GM23338 (cell line): ENCODE measurements at regions not wholly inside any gene's neighbourhood (a gene's known extent, or its start where the extent isn't known, plus 50 kb on each side); places are given as distances from the start of the nearest gene placed in this dataset.

Source experiments
- ATAC-seq: fragments of 200-7000 bp; cut with Tn5 transposase; 3 replicates; pipeline ENCODE4 v1.9.1; 2020
- DNase-seq: peaks from one replicate; pipeline ENCODE4 v3.0.0-alpha.2; 2015; ENCODE audit warnings: low spot score
- H2AFZ ChIP-seq: fragments of 200-600 bp; sonication (generic); 2 replicates; pipeline ENCODE4 v1.8.0; 2016; ENCODE audit warnings: antibody characterized with exemption, mild to moderate bottlenecking, moderate library complexity
- H3F3A ChIP-seq: fragments of 200-600 bp; sonication (generic); replicated peaks from 2 replicates; pipeline ENCODE4 v1.8.0; 2017; ENCODE audit warnings: antibody characterized with exemption, mixed run types, low read depth
- H3K27ac ChIP-seq: fragments of 200-600 bp; sonication (generic); 2 replicates; pipeline ENCODE4 v1.6.1; 2016; ENCODE audit warnings: low read depth
- H3K27me3 ChIP-seq: fragments of 200-600 bp; sonication (generic); 2 replicates; pipeline ENCODE4 v1.8.0; 2016; ENCODE audit warnings: mild to moderate bottlenecking, mixed run types, moderate library complexity; ENCODE audit not compliant: insufficient read depth
- H3K36me3 ChIP-seq: fragments of 200-600 bp; sonication (generic); 2 replicates; pipeline ENCODE4 v1.8.0; 2016; ENCODE audit warnings: mild to moderate bottlenecking; ENCODE audit not compliant: insufficient read depth
- H3K4me1 ChIP-seq: fragments of 200-600 bp; sonication (generic); 2 replicates; pipeline ENCODE4 v1.8.0; 2016; ENCODE audit warnings: mild to moderate bottlenecking, moderate library complexity; ENCODE audit not compliant: insufficient read depth
- H3K4me2 ChIP-seq: fragments of 200-600 bp; sonication (generic); 2 replicates; pipeline ENCODE4 v1.7.1; 2017; ENCODE audit warnings: mixed run types
- H3K4me3 ChIP-seq: fragments of 200-600 bp; sonication (generic); 2 replicates; pipeline ENCODE4 v1.6.1; 2016; ENCODE audit warnings: mixed run types
- H3K79me2 ChIP-seq: fragments of 200-600 bp; sonication (generic); replicated peaks from 2 replicates; pipeline ENCODE4 v1.8.0; 2017; ENCODE audit warnings: mild to moderate bottlenecking; ENCODE audit not compliant: insufficient read depth
- H3K9me2 ChIP-seq: fragments of 200-600 bp; sonication (generic); 2 replicates; pipeline ENCODE4 v1.8.0; 2017; ENCODE audit not compliant: insufficient read depth
- H4K20me1 ChIP-seq: fragments of 200-600 bp; sonication (generic); replicated peaks from 2 replicates; pipeline ENCODE4 v1.8.0; 2017; ENCODE audit warnings: mild to moderate bottlenecking; ENCODE audit not compliant: insufficient read depth
- H3K27ac Mint-ChIP-seq: 2 replicates; pipeline ENCODE4 v1.8.0; 2020; ENCODE audit warnings: inconsistent platforms, mild to moderate bottlenecking, moderate library complexity, mixed read lengths
- H3K27me3 Mint-ChIP-seq: 3 replicates; pipeline ENCODE4 v1.8.0; 2022; ENCODE audit warnings: low read depth, mild to moderate bottlenecking, moderate library complexity, mixed read lengths, inconsistent platforms; ENCODE audit not compliant: insufficient read depth, poor library complexity
- H3K36me3 Mint-ChIP-seq: 3 replicates; pipeline ENCODE4 v1.8.0; 2021; ENCODE audit warnings: low read depth, mild to moderate bottlenecking, inconsistent platforms, moderate library complexity, mixed read lengths
- H3K4me1 Mint-ChIP-seq: 3 replicates; pipeline ENCODE4 v1.8.0; 2020; ENCODE audit warnings: mild to moderate bottlenecking, inconsistent platforms, mixed read lengths
- H3K4me3 Mint-ChIP-seq: 3 replicates; pipeline ENCODE4 v1.8.0; 2021; ENCODE audit warnings: moderate library complexity, mild to moderate bottlenecking, inconsistent platforms, mixed read lengths
- H3K9me3 Mint-ChIP-seq: 3 replicates; pipeline ENCODE4 v1.8.0; 2020; ENCODE audit warnings: moderate library complexity, mild to moderate bottlenecking, inconsistent platforms, mixed read lengths
- CTCF ChIP-seq, 2 experiments: fragments of 200-600 bp in 1 of 2; sonication (generic) in 1 of 2; conservative IDR thresholded peaks; 2 replicates each; pipeline versions ENCODE4 v1.5.1 to v1.6.1; 2016 to 2017; ENCODE audit warnings: antibody characterized with exemption in 2 of 2, low read depth in 2 of 2, mild to moderate bottlenecking in 2 of 2, moderate library complexity in 1 of 2
- ETS1 ChIP-seq: IDR thresholded peaks from 2 replicates; pipeline ENCODE4 v1.6.1; 2016; ENCODE audit warnings: antibody characterized with exemption
- EZH2phosphoT487 ChIP-seq: fragments of 200-600 bp; sonication (generic); IDR thresholded peaks from one replicate; pipeline ENCODE4 v1.8.1; 2018; ENCODE audit warnings: antibody characterized with exemption; ENCODE audit not compliant: unreplicated experiment
- JUNB ChIP-seq: IDR thresholded peaks from one replicate; pipeline ENCODE4 v1.6.1; 2016; ENCODE audit warnings: antibody characterized with exemption; ENCODE audit not compliant: unreplicated experiment
- REST ChIP-seq: IDR thresholded peaks from one replicate; pipeline ENCODE4 v1.6.1; 2018; ENCODE audit warnings: antibody characterized with exemption; ENCODE audit not compliant: unreplicated experiment

GRCh38 chr2:65920659-65921058, 488.3 kb upstream of the SPRED2 start (continued):
- no peak for TF ChIP-seq REST
- no peak for TF ChIP-seq CTCF (conservative IDR thresholded peaks at IDR 0.05; ENCODE audit: low read depth in 2 of 2)
- no peak for TF ChIP-seq JUNB

- Histone ChIP-seq H3K4me2 (no peak overlapping the region), H3K9me2 (no peaks in the 10 kb centered on the region; the same call in 1 of the 2 replicates), H3K27ac (no peak overlapping the region), H2AFZ (no peak overlapping the region), H3F3A (no peaks in the 10 kb centered on the region), H3K4me1 (no peaks in the 10 kb centered on the region), H3K36me3 (no peaks in the 10 kb centered on the region), H4K20me1 (no peaks in the 10 kb centered on the region), H3K27me3 (no peaks in the 10 kb centered on the region), H3K4me3 (no peak overlapping the region), H3K79me2 (no peaks in the 10 kb centered on the region)
- H3K9me3 Mint-ChIP-seq: no peaks in the 10 kb centered on the region
- peak; percentile 66 for ATAC-seq
- H3K27ac Mint-ChIP-seq: no peak overlapping the region
- H3K4me1 Mint-ChIP-seq: no peaks in the 10 kb centered on the region
- no peaks in the 10 kb centered on the region for H3K27me3 Mint-ChIP-seq
- DNase-seq: peak; percentile 38
- no peaks in the 10 kb centered on the region for H3K36me3 Mint-ChIP-seq
- no peak overlapping the region for H3K4me3 Mint-ChIP-seq
- TF ChIP-seq ETS1 (no peak), EZH2phosphoT487 (no peak), CTCF (conservative IDR thresholded peaks at IDR 0.05; ENCODE audit: low read depth in 2 of 2) (peak; percentile 6 to 28; a peak in 1 of 4 replicates)
These were observed 487.3 kb upstream of the SPRED2 start for GRCh38 chr2:65919550-65920188.
